GM19467 (cell line): ENCODE measurements at regions not wholly inside any gene's neighbourhood (a gene's known extent, or its start where the extent isn't known, plus 50 kb on each side); places are given as distances from the start of the nearest gene placed in this dataset.

ENCODE experiments used
- ATAC-seq: cut with Tn5 transposase; IDR thresholded peaks from one replicate; pipeline ENCODE4 v1.9.1; 2021; ENCODE audit warnings: mild to moderate bottlenecking, moderate library complexity; ENCODE audit not compliant: unreplicated experiment

DNA sequence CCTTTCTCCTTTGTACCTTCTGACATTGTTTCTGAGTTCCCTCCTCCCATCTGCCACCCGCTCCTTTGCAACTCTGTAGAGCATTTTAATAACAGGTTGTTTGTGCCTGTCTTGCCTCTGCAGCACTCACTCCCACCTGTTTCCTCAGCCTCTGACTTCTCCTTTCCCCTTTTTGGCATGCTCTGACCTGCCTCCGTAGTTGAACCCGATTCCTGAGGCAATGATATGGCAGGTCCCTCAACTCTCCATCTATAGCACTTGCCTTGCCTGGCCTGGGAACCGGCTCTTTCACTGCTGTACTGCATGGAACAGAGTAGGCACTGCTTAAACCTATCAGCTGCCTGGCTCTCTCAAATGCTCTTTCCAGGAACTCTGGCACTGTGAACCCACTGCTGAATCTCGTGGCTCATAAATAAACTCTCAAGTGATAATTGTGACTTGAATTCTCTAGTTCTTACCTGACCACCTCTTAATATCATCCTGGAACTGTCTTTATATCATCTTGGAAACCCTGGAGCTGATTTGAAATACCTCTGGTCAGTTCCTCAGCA, 50.3 kb downstream of the UTRN start:
- no peak for ATAC-seq

DNA sequence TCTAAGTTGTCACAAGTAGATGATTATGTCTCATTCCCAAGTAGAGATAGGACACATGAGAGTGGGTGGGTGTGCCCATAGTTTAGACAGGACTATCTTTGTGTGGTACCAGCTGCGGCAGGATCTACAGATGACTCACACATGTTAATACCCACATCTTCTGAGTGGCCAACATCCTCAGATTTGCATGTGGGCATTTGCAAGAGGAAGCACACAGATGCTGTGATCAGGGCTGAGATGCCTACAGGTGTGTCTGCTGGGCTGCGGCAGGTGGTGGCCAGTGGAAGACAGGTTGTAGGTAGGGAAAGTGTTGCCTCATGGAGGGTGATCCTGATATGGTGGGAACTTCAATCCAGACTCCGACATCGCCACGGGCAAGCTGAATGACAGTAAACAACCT, 50.8 kb downstream of the UTRN start:
- peak; percentile 59 for ATAC-seq

DNA sequence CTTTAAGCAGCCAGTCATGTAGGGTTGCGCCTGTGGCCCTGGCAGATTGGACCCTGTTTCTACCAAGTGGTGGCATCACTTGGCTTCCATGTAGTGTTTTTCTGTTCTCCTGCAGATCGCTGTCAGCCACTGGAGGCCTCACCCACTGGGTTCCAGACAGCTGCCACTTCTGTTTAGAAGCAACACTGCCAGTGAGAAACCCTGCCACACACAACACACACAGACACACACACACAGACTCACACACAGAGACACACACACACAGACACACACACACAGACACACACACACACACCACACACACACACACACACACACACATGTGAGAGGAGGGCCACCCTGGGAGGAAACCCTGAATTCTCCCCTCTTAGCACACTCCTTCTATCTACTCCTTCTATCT, 51.8 kb downstream of the UTRN start:
- ATAC-seq: no peak

DNA sequence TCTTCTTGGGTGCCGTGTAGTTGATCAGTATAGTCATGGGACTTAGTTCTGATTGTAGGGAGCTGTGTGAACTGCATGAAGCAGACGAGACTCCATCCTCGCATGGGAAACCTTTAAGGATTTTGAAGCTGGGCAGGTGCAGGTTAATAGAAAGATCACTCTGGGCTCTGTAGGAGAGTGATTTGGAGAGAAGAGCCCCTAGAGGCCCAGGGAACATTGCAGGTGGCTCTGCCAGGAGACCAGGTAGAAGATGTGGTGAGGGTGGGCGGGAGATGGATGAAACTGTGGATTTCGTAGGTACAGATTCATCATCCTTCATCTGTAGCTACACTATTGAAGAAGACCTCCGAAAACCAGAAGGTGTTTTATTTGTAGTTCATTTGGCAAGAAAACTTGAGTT, 53.3 kb downstream of the UTRN start:
- ATAC-seq: no peak

DNA sequence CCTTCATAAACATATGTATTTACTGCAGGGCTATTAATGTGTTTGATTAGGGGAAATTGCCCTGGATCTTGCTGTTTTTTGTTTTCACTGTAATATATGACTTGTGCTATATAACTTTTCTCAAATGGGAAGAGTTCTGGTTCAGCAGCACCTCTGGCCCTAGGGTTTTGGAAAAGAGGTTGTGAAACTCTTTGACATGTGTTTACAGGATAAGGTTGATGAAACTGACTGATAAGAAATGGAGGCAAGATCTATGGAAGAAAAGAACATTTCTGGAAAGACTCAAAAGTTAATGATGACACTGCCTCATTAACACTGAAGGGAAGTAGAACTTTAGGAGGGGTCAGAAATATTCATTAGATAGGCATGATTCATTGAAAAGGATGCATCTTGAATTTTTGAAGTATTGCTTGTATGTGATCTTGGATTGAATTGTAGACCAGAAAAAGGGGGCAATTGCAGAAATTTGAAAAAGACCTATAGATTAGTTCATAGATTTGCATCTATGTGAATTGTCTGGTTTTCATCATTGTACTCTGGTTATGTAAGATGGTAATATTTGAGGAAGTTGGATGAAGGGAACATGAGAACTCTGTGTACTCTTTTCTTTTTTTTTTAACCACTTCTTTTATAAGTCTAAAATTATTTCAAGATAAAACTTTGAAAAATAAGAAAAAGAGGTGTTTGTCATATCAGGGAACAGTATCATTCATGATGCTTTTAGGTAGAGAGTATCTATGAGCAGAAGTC, 54.0 kb downstream of the UTRN start:
- no peak for ATAC-seq

DNA sequence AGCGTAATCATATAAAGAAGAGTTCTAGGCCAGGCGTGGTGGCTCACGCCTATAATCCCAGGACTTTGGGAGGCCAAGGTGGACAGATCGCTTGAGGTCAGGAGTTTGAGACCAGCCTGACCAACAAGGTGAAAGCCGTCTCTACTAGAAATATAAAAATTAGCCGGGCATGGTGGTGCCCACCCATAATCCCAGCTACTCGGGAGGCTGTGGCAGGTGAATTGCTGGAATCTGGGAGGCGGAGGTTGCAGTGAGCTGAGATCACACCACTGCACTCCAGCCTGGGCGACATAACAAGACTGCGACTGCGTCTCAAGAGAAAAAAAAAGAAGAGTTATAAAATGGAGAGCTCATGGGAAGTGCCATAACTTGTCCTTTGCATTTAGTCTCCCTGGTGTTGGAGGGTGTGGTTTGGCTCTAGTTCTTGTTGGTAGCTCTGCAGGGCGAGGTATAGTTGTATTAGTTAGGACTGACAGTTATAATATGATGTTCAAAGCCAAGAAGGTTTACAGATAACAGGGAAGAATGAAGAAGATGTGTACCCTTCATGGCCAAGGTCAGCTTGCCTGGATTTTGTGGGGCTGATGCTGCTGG, 54.8 kb downstream of the UTRN start:
- no peak for ATAC-seq

DNA sequence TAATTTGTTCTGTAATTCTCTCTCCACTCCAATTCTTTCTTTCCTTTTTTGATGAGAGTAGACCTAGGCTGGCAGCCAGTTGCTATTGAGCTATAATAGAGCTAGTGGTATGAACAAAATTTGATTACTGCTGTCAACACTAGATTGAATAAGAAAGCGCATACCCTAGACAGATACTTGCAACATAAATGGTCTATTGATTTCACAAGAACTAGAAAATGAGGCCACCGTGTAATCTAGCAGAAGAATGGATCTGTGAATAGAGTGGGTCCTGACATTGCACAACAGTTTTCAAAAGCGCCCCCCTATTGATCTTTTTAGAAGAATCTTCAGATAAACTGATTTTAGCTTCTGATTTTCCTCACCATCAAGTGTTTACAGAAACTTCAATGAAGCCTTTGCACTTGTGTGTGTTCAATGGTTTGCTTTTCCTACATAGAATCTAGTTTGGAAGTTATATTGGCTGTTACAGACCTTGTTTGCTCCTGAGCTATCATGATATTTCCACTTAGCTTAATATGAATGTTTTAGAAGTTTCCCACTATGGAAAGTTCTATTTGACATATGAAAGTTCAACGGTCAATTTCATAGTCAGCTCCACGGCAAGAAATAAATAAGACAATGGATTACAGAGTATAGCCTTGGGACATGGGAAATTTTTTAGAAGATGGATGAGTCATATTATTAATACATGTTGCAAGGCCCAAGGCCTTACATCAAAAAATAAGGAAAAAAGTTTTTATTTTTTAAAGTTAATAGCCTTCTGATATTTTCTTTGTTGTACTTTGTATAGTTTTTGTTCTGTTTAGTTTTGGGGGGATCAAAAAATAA, 55.6 kb downstream of the UTRN start:
- no peak for ATAC-seq

DNA sequence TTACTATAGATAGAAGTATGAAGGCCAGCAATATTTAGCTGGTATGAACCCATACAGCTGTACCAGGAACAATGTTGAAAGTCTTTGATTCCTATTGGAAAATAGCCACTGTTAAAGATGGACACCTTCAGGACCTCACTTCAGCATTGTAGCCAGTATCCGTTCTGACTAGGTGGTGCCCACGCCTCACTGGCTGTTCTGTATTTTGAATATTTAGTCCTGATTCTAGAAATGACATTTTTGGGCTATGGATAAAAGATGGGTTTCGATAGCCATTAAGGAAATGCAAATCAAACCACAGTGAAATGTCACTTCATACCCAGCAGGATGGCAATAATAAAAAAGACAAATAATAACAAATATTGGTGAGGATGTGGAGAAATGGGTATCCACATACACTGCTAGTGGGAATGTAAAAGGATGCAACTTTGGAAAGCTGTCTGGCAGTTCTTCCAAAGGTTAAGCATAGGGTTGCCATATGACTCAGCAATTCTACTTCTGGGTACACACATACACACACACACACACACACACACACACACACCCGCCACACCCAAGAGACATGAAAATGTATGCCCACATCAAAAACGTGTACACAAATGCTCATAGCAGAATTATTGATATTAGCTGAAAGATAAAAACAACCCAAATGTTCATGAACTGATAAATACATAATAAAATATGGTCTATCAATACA, 56.8 kb downstream of the UTRN start:
- ATAC-seq: no peak

DNA sequence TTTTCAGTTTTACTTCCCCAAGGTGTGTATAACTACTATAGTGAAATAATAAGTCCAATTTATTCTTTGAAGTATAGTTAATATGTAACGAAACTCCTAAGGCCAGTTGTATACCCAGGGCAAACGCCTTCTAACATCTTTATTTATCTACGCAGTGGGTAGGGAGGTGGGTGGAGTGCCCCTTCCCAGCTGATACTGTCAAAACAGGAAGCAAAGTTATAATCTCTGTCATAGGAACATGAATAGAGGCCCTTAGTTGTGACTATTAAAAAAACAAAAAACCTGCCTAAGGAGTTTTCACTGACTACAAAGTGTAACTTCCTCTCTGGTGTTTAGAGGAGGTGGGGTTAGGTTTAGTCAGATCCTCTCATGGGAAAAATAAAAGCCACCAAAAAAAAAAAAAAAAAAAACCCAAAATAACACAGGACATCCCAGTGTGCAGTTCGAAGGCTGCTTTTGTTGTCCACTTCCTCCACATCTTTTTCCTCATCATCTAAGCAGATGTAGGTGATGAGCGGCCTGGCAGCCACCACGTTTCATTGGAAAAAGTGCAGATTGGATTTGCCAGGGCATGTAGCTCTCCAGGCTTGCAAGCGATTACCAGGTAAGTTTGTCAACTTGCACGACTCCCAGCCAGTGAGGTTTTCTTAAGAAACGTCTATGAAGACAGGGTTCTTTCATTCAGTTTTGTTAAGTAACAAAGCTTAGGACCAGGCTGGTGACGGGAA, 58.7 kb downstream of the UTRN start:
- ATAC-seq: peak; percentile 43

DNA sequence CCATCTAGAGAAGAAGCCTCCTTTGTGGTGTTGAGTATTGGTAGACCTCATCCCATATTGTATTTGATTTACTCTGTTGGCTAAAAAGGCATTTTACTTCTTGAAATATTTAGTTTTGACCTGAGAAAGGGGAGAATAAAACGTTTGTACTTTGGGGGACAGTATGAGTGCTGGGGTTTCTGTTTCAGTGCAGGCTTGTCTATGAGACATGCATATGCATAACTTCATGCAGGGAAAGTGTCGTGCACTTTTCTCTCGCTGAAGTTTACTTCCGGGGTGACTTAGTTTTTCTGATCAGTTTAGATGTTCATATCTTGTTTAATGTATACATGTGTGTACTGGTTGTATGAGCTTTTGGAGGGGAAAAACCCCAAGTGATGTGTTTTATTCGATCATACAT, 59.5 kb downstream of the UTRN start:
- ATAC-seq: peak; percentile 41

DNA sequence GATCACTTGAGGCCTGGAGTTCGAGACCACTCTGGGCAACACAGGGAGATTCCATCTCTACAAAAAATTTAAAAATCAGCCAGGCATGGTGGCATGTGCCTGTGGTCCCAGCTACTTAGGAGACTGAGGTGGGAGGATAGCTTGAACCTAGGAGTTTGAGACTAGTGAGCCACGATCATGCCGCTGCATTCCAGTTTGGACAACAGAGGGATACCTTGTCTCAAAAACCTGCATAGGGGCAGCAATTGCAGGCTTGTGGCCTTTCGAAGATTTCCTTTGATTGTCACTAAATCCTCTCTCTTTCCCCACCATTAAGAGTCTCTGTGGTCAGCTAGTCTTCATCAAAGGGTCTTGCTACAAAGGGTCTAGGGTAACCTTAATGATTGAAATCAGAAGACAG, 60.3 kb downstream of the UTRN start:
- ATAC-seq: no peak

DNA sequence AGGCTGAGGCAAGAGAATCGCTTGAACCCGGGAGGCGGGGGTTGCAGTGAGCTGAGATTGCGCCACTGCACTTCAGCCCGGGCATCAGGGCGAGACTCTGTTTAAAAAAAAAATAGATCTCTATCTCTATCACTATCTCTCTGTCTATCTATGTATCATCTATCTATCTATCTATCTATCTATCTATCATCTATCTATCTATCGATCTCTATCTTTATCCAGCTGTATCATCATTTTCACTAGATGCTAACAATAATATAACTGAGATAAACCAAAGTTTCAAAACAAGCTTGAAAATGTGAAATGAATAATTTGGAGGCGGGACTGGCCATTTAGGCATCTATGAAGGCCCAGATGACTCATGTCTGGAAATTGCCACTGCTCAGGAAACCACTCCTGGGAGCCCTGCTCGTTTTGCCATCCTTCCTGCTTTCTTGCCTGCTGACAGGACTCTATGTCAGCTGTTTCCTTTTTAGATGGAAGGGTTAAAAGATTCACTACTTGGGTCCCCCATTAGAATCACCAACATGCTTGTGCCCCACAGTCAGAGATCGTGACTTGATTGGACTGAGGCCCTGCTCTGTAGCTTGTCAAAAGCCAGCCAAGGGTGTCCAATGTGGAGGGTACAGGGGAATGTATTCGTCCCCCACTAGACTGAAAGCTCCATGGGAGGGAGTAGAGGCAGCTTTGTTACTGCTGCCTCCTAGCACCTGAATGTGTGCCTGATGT, 61.7 kb downstream of the UTRN start:
- ATAC-seq: no peak

DNA sequence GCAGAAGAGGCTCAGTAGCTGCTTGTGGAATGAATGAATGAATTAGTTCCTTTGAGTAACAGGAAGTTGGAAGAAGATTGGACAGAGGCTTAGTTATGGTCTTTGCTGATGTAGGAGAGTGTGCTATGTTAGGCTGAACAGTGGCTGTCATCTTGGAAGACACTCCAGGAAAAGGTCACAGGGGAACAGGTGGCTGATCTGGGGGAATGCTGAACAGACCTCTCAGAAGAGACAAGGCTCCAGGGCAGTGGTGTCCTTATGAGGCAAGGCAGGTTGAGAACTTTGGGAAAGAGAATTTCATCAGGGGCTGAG, 62.3 kb downstream of the UTRN start:
- ATAC-seq: no peak

DNA sequence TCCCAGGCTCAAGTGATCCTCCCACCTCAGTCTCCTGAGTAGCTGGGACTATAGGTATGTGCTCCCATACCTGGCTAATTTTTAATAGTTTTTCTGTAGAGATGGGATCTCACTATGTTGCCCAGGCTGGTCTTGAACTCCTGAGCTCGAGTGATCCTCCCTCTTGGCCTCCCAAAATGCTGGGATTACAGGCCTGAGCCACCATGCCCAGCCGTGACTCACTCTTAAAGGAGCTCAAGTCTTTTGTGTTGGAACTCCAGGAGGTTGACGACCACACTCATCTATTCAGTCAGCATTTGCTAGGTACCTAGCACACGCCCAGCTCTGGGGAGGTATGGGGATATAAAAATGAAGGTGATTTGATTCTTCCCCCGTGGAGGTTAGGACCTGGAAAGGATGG, 62.8 kb downstream of the UTRN start:
- no peak for ATAC-seq

DNA sequence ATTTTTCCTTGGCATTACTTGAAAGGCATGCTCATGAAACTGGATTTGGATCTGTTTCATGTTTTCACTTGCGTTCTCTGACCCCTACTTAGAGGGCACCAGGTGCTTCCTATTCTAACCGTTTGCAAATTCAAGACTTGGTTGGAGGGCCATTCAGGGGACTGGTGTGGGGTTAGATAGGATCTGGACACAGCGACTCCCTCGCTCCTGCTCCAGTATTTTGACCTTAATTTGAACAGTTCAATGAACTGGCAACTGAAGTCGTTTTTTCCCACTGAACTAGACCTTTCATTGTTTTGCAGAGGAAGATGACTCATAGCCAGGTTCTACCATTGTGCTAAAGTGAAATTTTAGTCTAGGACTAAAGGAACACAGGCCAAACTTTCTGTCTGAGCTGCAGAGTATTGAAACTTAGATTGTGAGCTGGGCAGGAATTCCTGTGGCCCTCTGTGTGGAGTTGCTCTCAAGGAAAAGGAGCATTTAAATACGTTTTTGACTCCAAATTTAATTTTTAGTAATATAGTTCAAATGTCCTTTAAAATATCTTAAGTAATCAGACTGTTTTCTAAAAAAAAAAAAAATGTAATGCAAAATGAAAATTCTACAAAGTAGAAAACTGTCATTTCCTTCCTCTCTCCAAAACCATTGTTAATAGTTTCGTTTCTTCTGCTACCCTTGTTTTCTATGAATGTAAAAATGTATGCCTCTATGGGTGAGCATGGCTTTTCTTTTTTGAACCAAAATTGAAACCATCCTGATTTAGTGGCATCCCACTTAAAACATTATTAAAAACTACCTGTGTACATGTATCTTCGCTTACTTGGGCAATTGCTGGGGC, 64.8 kb downstream of the UTRN start:
- ATAC-seq: peak; percentile 33

DNA sequence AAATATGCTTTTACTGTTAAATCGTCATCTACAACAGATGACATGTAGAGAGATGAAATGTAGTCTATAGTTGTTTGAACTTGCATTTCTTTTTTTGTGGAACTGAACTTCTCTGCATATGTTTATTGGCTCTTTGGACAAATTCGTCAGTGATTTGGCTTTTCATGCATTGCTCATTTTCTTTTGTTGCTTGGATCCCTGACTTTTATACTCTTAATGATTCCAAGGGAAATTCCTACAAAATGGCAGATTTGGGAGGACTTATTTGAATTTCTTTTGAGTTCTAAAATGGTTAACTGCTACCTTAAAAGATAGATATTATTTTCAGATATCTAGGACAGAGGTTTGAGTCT, 65.4 kb downstream of the UTRN start:
- no peak for ATAC-seq

DNA sequence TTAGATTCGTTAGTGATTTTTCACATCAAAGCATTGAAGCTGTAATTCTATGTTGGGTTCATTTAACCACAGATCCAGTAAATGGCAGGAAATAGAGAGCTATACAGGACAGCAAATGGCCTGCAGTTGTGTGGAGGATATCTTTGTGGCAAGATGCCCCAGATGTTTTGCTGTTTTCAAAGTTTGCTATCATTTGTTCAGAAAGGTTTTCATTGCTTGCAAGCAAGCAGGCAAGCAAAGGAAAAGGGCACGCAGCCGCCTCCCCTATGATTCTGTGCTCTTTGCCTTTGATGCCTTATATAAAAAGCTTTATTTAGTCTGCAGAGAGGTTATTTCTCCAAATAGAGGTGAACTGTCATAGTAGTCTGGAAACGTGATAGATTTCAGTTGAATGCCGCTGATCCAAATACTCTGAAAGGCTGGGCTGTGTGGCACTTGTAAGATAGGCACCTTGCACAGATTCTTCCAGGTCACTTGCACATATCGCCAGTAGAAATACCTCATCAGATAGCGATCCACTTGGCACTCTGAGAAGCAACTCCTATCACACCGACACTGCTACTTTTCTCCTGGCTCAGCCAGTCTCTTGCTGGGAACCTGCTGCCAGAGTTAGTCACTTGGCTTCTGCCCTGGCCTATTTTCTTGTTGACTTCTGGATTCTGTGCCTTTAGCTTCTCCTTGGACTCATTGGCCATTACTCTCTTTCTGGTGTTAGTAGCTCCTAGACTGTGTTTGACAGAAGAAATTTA, 66.4 kb downstream of the UTRN start:
- no peak for ATAC-seq

DNA sequence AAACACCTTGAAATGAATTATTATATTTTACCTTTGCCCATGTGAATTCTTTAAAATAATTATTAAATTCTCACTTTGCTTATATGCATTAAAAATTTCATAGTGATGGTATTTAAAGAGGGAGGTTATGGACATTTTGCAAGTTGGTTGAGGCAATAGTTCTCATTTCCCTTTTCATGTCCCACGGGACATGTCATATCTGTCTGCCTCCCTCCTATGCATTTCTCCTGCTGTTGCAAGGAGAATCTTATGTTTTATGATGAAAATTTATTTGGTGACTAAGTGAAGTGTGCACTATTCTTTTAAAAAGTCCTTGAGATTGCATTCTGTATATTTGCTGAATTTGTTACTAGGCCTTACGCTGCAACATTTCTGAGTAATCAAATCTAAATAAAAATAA, 67.2 kb downstream of the UTRN start:
- ATAC-seq: no peak
